ENCODE measurements at regions not wholly inside any gene's neighbourhood (a gene's known extent, or its start where the extent isn't known, plus 50 kb on each side); places are given as distances from the start of the nearest gene placed in this dataset.

GRCh38 chr3:20931834-20932233 is 745.8 kb upstream of the SGO1 start:
- no peak overlapping the region for H3K18ac ChIP-seq (ENCODE audit: insufficient read length, low read depth, low read length)
- TF ChIP-seq CTCF (conservative IDR thresholded peaks at IDR 0.05): no peak
- no peaks in the 10 kb centered on the region for H3K9me3 ChIP-seq (ENCODE audit: control insufficient read depth, low read depth, low read length)

More at GRCh38 chr3:20931834-20932233, 745.8 kb upstream of the SGO1 start:
- Histone ChIP-seq H3K56ac (ENCODE audit: insufficient read length, low read depth, low read length) (no peak overlapping the region), H2BK20ac (ENCODE audit: low read depth, low read length, poor library complexity, severe bottlenecking) (no peak overlapping the region), H3K79me2 (ENCODE audit: insufficient read depth, low read length) (no peaks in the 10 kb centered on the region), H3K9ac (ENCODE audit: extremely low read depth, insufficient read length, low read length) (no peak overlapping the region), H3T11ph (ENCODE audit: low read length) (no peak overlapping the region), H3K4me2 (ENCODE audit: insufficient read depth, insufficient read length, low read length) (no peak overlapping the region), H4K91ac (ENCODE audit: insufficient read length, low read depth, low read length) (no peak overlapping the region), H2BK12ac (ENCODE audit: insufficient read length, low read depth, low read length) (no peak overlapping the region), H3K27me3 (ENCODE audit: insufficient read depth, low read length) (no peaks in the 10 kb centered on the region), H4K8ac (replicated peaks; ENCODE audit: insufficient read length, low read depth, low read length) (no peak overlapping the region), H3K79me1 (ENCODE audit: insufficient read depth, low read depth, low read length, poor library complexity, severe bottlenecking) (no peaks in the 10 kb centered on the region), H2BK15ac (ENCODE audit: low read depth, low read length) (no peak overlapping the region), H4K20me1 (ENCODE audit: control insufficient read depth, insufficient read depth, insufficient read length) (no peaks in the 10 kb centered on the region), H2BK120ac (ENCODE audit: low read depth, low read length, poor library complexity, severe bottlenecking) (no peak overlapping the region), H2AK5ac (ENCODE audit: insufficient read length, low read length) (no peak overlapping the region), H3K4ac (ENCODE audit: low read depth, low read length) (no peak overlapping the region), H4K5ac (ENCODE audit: insufficient read length, low read depth, low read length) (no peak overlapping the region), H3K23me2 (ENCODE audit: insufficient read length, low read depth, low read length, poor library complexity, severe bottlenecking) (no peaks in the 10 kb centered on the region), H3K27ac (ENCODE audit: insufficient read length, low read depth, low read length) (no peak overlapping the region), H3K4me1 (ENCODE audit: insufficient read depth, low read length) (no peaks in the 10 kb centered on the region), H3K23ac (ENCODE audit: insufficient read length, low read depth, low read length) (no peak overlapping the region), H3K14ac (ENCODE audit: insufficient read depth, low read length) (no peak overlapping the region), H2BK5ac (ENCODE audit: insufficient read length, low read length) (no peak overlapping the region), H2AFZ (ENCODE audit: low read length) (no peak overlapping the region)
- DNase-seq: no peak
- H3K9me3 Mint-ChIP-seq: no peaks in the 10 kb centered on the region
- no CpG with 5 or more reads among the region's 1 CpG for WGBS (ENCODE audit: extremely low coverage, insufficient read length, low lambda C conversion rate)
- no peaks in the 10 kb centered on the region for H3K4me1 Mint-ChIP-seq
- H3K36me3 Mint-ChIP-seq (ENCODE audit: insufficient read depth in 1 of 3, low read depth in 3 of 3): no peaks in the 10 kb centered on the region
- no peak overlapping the region for H3K4me3 Mint-ChIP-seq
- no peaks in the 10 kb centered on the region for H3K27me3 Mint-ChIP-seq (ENCODE audit: low read depth)
- H3K27ac Mint-ChIP-seq: no peak overlapping the region

All from H9 (cell line).